ENCODE measurements at regions not wholly inside any gene's neighbourhood (a gene's known extent, or its start where the extent isn't known, plus 50 kb on each side); places are given as distances from the start of the nearest gene placed in this dataset.

DNA sequence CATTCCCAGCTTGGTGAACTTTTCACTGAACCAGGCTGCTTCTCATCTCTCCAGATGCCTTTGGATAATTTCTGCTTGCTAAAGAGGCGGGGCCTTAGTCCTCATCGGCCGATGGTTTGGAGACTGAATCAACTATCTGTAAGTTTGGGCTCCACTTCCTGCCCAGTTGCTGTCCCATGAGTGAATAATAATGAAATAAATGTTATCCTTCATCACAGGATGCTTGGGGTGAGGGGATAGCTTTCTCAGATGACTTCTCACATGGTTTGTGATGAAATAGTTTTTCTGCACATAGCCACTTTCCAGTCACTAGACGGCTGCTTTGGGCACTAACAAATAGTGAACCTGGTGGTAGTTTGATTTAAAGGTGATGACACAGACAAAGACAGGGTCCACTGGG, 376.6 kb upstream of the TRIB2 start:
- TF ChIP-seq, protein P1, sequence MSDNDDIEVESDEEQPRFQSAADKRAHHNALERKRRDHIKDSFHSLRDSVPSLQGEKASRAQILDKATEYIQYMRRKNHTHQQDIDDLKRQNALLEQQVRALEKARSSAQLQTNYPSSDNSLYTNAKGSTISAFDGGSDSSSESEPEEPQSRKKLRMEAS (IDR thresholded peaks at IDR 0.05; ENCODE audit: low read depth, low read length) = no peak
- TF ChIP-seq, protein P2, sequence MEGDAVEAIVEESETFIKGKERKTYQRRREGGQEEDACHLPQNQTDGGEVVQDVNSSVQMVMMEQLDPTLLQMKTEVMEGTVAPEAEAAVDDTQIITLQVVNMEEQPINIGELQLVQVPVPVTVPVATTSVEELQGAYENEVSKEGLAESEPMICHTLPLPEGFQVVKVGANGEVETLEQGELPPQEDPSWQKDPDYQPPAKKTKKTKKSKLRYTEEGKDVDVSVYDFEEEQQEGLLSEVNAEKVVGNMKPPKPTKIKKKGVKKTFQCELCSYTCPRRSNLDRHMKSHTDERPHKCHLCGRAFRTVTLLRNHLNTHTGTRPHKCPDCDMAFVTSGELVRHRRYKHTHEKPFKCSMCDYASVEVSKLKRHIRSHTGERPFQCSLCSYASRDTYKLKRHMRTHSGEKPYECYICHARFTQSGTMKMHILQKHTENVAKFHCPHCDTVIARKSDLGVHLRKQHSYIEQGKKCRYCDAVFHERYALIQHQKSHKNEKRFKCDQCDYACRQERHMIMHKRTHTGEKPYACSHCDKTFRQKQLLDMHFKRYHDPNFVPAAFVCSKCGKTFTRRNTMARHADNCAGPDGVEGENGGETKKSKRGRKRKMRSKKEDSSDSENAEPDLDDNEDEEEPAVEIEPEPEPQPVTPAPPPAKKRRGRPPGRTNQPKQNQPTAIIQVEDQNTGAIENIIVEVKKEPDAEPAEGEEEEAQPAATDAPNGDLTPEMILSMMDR (IDR thresholded peaks at IDR 0.05; ENCODE audit: low read depth, low read length) = no peak
- DNase-seq (ENCODE audit: low read depth) = no peak
- H3K4me3 ChIP-seq (ENCODE audit: low read depth, low read length) = no peak overlapping the region

DNA sequence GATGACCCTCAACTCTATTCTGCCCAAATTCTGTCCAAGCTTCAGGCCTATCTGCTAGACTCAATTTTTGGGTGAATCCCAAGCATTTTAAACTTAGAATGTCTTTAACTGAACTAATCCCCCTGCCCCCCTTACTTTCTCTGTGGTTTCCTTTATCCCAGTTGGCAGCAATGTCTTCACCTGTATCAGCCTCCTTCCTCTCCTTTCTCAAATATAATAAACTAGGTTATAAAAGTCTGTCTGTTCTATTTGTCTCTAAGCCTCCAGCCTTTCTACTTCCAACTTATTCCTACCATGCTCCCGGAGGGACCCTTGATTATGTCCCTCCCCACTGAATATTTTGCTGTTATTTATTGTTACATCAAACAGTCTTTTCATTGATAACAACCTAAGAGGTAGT, 375.5 kb upstream of the TRIB2 start:
- DNase-seq (ENCODE audit: low read depth) = no peak
- no peak overlapping the region for H3K4me3 ChIP-seq (ENCODE audit: low read depth, low read length)
- TF ChIP-seq MYC (IDR thresholded peaks at IDR 0.05; ENCODE audit: low read depth, low read length) (no peak), POLR2A (IDR thresholded peaks at IDR 0.05; ENCODE audit: extremely low read depth, insufficient read length) (no peak)
- TF ChIP-seq, protein P1 (IDR thresholded peaks at IDR 0.05; ENCODE audit: low read depth, low read length) = no peak
- TF ChIP-seq, protein P2 (IDR thresholded peaks at IDR 0.05; ENCODE audit: low read depth, low read length) = no peak

DNA sequence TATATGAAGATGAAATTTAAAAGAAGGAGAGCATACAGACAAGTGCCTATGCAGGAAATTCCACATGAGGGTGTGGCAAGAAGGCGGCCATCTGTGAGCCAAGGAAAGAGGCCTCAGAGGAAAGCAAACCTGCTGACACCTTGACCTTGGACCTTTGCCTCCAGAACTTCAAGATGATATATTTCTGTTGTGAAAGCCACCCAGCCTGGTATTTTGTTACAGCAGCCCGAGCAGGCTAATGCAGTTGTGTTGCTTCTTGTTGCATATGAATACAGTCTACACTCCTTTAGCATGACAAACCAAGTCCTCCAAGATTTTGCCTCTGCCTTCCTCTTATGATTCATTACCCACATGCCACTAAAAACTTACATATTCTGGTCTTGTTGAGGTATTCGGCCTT, 374.8 kb upstream of the TRIB2 start:
- no peak for DNase-seq (ENCODE audit: low read depth)
- H3K4me3 ChIP-seq (ENCODE audit: low read depth, low read length) = no peak overlapping the region
- TF ChIP-seq MYC (IDR thresholded peaks at IDR 0.05; ENCODE audit: low read depth, low read length) = no peak
- TF ChIP-seq, protein P2 (IDR thresholded peaks at IDR 0.05; ENCODE audit: low read depth, low read length) = no peak
- TF ChIP-seq, protein P1 (IDR thresholded peaks at IDR 0.05; ENCODE audit: low read depth, low read length) = no peak
- no peak for TF ChIP-seq POLR2A (IDR thresholded peaks at IDR 0.05; ENCODE audit: extremely low read depth, insufficient read length)

DNA sequence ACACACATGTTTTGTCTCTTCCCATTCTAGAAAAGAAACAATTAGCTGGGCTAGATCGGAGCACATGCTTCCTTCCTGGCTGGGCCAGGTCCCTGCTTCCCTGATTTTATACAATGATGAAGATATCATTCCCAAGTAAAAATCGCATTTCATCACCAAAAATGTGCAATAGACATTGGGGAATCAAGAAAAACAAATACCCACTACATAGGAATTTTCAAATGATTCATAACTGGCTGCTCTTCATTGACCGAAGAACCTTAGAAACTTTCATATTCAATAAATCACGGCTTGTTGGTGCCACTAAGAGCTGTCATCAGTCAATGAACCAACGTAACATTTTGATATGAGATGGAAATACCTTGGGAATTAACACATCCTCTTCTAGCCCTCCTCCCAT, 373.6 kb upstream of the TRIB2 start:
- TF ChIP-seq MYC (IDR thresholded peaks at IDR 0.05; ENCODE audit: low read depth, low read length) (no peak), POLR2A (IDR thresholded peaks at IDR 0.05; ENCODE audit: extremely low read depth, insufficient read length) (no peak)
- TF ChIP-seq, protein P1 (IDR thresholded peaks at IDR 0.05; ENCODE audit: low read depth, low read length) = no peak
- TF ChIP-seq, protein P2 (IDR thresholded peaks at IDR 0.05; ENCODE audit: low read depth, low read length) = no peak
- no peak for DNase-seq (ENCODE audit: low read depth)
- no peak overlapping the region for H3K4me3 ChIP-seq (ENCODE audit: low read depth, low read length)

DNA sequence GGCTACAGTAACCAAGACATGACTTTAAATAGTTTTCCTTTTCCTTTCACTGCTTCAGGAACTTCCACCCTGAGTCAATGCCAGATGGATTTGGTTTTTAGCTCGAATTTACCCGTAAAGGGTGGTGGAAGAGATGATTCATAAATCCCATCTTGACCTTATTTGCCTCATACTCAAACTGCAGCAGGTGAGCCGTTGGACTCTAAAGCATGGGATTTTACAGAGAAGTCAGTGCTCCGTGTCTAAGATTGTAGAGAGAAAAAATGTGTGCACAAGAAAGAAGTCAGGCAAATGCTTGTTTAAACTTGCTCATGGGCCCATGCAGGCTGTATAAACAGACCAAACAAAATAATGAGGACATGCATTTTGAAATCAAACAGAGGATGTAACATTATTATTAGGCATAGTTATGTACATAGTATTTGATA, 369.7 kb upstream of the TRIB2 start:
- no peak for DNase-seq (ENCODE audit: low read depth)
- H3K4me3 ChIP-seq (ENCODE audit: low read depth, low read length) = no peak overlapping the region
- TF ChIP-seq, protein P1 (IDR thresholded peaks at IDR 0.05; ENCODE audit: low read depth, low read length) = no peak
- TF ChIP-seq POLR2A (IDR thresholded peaks at IDR 0.05; ENCODE audit: extremely low read depth, insufficient read length) (no peak), MYC (IDR thresholded peaks at IDR 0.05; ENCODE audit: low read depth, low read length) (no peak)
- TF ChIP-seq, protein P2 (IDR thresholded peaks at IDR 0.05; ENCODE audit: low read depth, low read length) = no peak

DNA sequence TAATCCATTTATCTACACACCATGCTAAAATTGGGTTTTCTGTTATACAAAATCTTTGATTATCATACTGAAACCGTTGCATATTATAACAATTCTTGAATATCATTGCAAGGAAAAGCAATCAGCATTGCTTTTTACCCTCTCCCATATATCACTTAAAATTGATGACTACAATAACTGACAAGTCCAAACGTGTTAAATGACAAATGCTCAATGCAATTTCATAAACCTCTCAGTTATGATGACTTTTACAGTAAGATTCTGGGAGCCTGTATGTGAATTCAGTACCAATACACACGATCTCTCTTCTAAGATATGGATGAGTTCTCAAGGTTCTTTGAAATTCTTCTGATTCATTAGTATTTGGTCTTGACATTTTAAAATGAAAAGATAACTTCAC, 368.5 kb upstream of the TRIB2 start:
- no peak for DNase-seq (ENCODE audit: low read depth)
- TF ChIP-seq POLR2A (IDR thresholded peaks at IDR 0.05; ENCODE audit: extremely low read depth, insufficient read length) = no peak
- H3K4me3 ChIP-seq (ENCODE audit: low read depth, low read length) = no peak overlapping the region
